Hepatocyte (in vitro differentiated cells): ENCODE measurements at regions not wholly inside any gene's neighbourhood (a gene's known extent, or its start where the extent isn't known, plus 50 kb on each side); places are given as distances from the start of the nearest gene placed in this dataset.

Source experiments
- EZH2 ChIP-seq: fragments of 200-600 bp; sonication (generic); IDR thresholded peaks from 2 replicates; pipeline ENCODE4 v1.6.1; 2016; ENCODE audit warnings: antibody characterized with exemption, mild to moderate bottlenecking, borderline replicate concordance
- EZH2phosphoT487 ChIP-seq: fragments of 200-600 bp; sonication (generic); IDR thresholded peaks from one replicate; pipeline ENCODE4 v1.6.1; 2018; ENCODE audit warnings: antibody characterized with exemption, mild to moderate bottlenecking, low read depth, moderate library complexity; ENCODE audit not compliant: unreplicated experiment, severe bottlenecking
- TF ChIP-seq, protein P1 (sequence below): fragments of 200-600 bp; sonication (generic); IDR thresholded peaks from 2 replicates; pipeline ENCODE4 v1.5.1; 2016; ENCODE audit warnings: antibody characterized with exemption, mild to moderate bottlenecking; ENCODE audit not compliant: poor library complexity

DNA sequence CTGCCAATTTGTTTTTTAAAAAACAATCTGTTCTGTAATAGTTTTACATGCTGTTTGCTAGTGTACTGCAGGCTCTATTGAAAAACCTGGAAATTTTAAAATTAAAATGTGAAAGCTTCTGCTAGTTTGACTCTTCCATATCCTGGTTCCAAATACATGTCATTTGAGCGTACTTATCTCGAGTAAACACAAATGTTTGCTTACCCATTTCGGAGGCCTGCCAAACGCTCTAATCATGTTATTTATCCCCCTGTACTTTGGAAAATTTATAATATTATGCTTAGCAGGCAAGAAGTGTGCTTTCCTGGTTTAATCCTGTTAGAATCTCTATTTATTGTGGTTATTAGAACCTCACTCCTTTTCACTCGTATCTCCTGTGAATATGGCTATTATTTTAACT lies 476.8 kb upstream of the CYLC2 start:
- TF ChIP-seq, protein P1, sequence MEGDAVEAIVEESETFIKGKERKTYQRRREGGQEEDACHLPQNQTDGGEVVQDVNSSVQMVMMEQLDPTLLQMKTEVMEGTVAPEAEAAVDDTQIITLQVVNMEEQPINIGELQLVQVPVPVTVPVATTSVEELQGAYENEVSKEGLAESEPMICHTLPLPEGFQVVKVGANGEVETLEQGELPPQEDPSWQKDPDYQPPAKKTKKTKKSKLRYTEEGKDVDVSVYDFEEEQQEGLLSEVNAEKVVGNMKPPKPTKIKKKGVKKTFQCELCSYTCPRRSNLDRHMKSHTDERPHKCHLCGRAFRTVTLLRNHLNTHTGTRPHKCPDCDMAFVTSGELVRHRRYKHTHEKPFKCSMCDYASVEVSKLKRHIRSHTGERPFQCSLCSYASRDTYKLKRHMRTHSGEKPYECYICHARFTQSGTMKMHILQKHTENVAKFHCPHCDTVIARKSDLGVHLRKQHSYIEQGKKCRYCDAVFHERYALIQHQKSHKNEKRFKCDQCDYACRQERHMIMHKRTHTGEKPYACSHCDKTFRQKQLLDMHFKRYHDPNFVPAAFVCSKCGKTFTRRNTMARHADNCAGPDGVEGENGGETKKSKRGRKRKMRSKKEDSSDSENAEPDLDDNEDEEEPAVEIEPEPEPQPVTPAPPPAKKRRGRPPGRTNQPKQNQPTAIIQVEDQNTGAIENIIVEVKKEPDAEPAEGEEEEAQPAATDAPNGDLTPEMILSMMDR: no peak
- TF ChIP-seq EZH2 (no peak), EZH2phosphoT487 (no peak)
